ENCODE measurements at regions not wholly inside any gene's neighbourhood (a gene's known extent, or its start where the extent isn't known, plus 50 kb on each side); places are given as distances from the start of the nearest gene placed in this dataset.
"Not testable (repeated sequence)": the region's sequence is repeated elsewhere in the genome, so short reads cannot be mapped to it uniquely, and the experiment has no call there.

GRCh38 chr12:92058664-92059063 lies 87.0 kb downstream of the BTG1 start:
- no peak overlapping the region for H3K9ac ChIP-seq (ENCODE audit: low read length)
- no peak overlapping the region for H3K27ac ChIP-seq (ENCODE audit: low read length)
- H3K36me3 ChIP-seq (ENCODE audit: control insufficient read depth, low read depth, low read length) = no peaks in the 10 kb centered on the region
- H3K9me3 ChIP-seq (ENCODE audit: control insufficient read depth, low read depth, low read length) = no peaks in the 10 kb centered on the region
- H3K4me1 ChIP-seq (ENCODE audit: control insufficient read depth, low read depth, low read length) = peaks cover 10% of the 10 kb centered on the region
- H3K4me3 ChIP-seq (ENCODE audit: low read length) = no peak overlapping the region
- no peaks in the 10 kb centered on the region for H3K27me3 ChIP-seq (ENCODE audit: control insufficient read depth, insufficient read depth, low read length)

DNA sequence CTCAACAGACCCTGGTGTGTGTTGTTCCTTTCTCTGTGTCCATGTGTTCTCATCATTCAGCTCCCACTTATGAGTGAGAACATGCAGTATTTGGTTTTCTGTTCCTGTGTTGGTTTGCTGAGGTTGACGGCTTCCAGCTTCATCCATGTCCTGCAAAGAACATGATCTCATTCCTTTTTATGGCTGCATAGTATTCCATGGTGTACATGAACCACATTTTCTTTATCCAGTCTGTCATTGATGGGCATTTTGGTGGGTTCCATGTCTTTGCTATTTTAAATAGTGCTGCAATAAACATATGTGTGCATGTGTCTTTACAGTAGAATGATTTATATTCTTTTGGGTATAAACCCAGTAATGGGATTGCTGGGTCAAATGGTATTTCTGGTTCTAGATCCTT lies 88.9 kb downstream of the BTG1 start:
- H3K9ac ChIP-seq (ENCODE audit: low read length); H3K36me3 ChIP-seq (ENCODE audit: control insufficient read depth, low read depth, low read length); H3K4me1 ChIP-seq (ENCODE audit: control insufficient read depth, low read depth, low read length): not testable (repeated sequence)

GRCh38 chr12:92056290-92056689 lies 89.4 kb downstream of the BTG1 start:
- no peak overlapping the region for H3K9ac ChIP-seq (ENCODE audit: low read length)
- no peaks in the 10 kb centered on the region for H3K9me3 ChIP-seq (ENCODE audit: control insufficient read depth, low read depth, low read length)
- no peaks in the 10 kb centered on the region for H3K27me3 ChIP-seq (ENCODE audit: control insufficient read depth, insufficient read depth, low read length)
- no peaks in the 10 kb centered on the region for H3K36me3 ChIP-seq (ENCODE audit: control insufficient read depth, low read depth, low read length)
- H3K27ac ChIP-seq (ENCODE audit: low read length) = no peak overlapping the region
- no peaks in the 10 kb centered on the region for H3K4me1 ChIP-seq (ENCODE audit: control insufficient read depth, low read depth, low read length)
- H3K4me3 ChIP-seq (ENCODE audit: low read length) = no peak overlapping the region

More for the DNA sequence above, 88.9 kb downstream of the BTG1 start:
- not testable (repeated sequence) for H3K4me3 ChIP-seq (ENCODE audit: low read length); H3K27ac ChIP-seq (ENCODE audit: low read length); H3K9me3 ChIP-seq (ENCODE audit: control insufficient read depth, low read depth, low read length); H3K27me3 ChIP-seq (ENCODE audit: control insufficient read depth, insufficient read depth, low read length)

DNA sequence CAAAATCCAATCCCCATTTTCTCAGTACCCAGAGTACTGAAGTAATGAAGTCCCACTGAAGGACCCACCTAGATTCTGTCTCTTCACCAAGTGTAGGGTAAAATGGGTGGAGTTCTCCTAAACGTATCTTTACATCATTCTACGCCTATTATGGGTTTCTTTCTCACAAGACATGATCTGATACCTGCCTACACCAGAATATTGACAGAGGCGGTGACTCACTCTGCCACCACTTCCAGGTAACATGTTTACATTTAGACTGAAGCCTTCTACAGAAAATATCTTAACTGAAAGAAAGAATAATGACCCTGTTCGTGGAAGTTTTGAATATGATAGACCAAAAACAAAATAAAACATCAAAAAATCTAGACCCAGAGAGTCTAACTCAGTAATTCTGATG lies 89.8 kb downstream of the BTG1 start:
- no peak overlapping the region for H3K27ac ChIP-seq (ENCODE audit: low read length)
- no peaks in the 10 kb centered on the region for H3K36me3 ChIP-seq (ENCODE audit: control insufficient read depth, low read depth, low read length)
- H3K4me1 ChIP-seq (ENCODE audit: control insufficient read depth, low read depth, low read length) = no peaks in the 10 kb centered on the region
- H3K4me3 ChIP-seq (ENCODE audit: low read length) = no peak overlapping the region
- no peaks in the 10 kb centered on the region for H3K27me3 ChIP-seq (ENCODE audit: control insufficient read depth, insufficient read depth, low read length)
- H3K9me3 ChIP-seq (ENCODE audit: control insufficient read depth, low read depth, low read length) = no peaks in the 10 kb centered on the region
- H3K9ac ChIP-seq (ENCODE audit: low read length) = no peak overlapping the region

- H3K4me1 ChIP-seq (ENCODE audit: control insufficient read depth, low read depth, low read length) = peaks cover 3% of the 10 kb centered on the region
- no peak overlapping the region for H3K27ac ChIP-seq (ENCODE audit: low read length)
- H3K9me3 ChIP-seq (ENCODE audit: control insufficient read depth, low read depth, low read length) = no peaks in the 10 kb centered on the region
- H3K27me3 ChIP-seq (ENCODE audit: control insufficient read depth, insufficient read depth, low read length) = no peaks in the 10 kb centered on the region
- no peaks in the 10 kb centered on the region for H3K36me3 ChIP-seq (ENCODE audit: control insufficient read depth, low read depth, low read length)
- H3K9ac ChIP-seq (ENCODE audit: low read length) = no peak overlapping the region
- H3K4me3 ChIP-seq (ENCODE audit: low read length) = no peak overlapping the region
Measured at GRCh38 chr12:92051441-92051840, 94.2 kb downstream of the BTG1 start.

DNA sequence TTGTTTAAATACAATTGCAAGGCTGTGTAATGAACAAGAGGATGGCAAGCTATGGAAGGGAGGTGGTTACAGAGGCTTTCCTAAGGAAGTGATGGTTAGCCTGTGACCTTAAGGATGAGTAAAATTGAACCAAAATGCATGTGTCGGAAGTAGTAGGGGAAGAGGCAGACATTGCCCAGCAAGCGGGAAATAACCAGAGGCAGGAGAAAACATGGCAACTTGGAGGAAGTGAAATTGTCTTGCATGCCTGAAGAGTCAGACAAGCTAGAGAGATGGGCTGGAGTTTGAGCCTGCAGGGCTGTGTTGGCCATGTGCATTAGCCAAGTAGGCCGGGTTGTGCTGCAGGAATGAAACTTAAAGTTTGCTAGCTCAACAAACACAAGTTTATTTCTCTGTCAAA lies 96.2 kb downstream of the BTG1 start:
- H3K27me3 ChIP-seq (ENCODE audit: control insufficient read depth, insufficient read depth, low read length) = no peaks in the 10 kb centered on the region
- no peaks in the 10 kb centered on the region for H3K36me3 ChIP-seq (ENCODE audit: control insufficient read depth, low read depth, low read length)
- H3K9ac ChIP-seq (ENCODE audit: low read length) = no peak overlapping the region
- peaks cover 3% of the 10 kb centered on the region for H3K4me1 ChIP-seq (ENCODE audit: control insufficient read depth, low read depth, low read length)
- H3K27ac ChIP-seq (ENCODE audit: low read length) = no peak overlapping the region
- H3K4me3 ChIP-seq (ENCODE audit: low read length) = no peak overlapping the region
- H3K9me3 ChIP-seq (ENCODE audit: control insufficient read depth, low read depth, low read length) = no peaks in the 10 kb centered on the region

GRCh38 chr12:92047393-92047826 lies 98.2 kb downstream of the BTG1 start:
- Histone ChIP-seq H3K9me3 (ENCODE audit: control insufficient read depth, low read depth, low read length) (no peaks in the 10 kb centered on the region), H3K27ac (ENCODE audit: low read length) (no peak overlapping the region), H3K27me3 (ENCODE audit: control insufficient read depth, insufficient read depth, low read length) (no peaks in the 10 kb centered on the region), H3K36me3 (ENCODE audit: control insufficient read depth, low read depth, low read length) (no peaks in the 10 kb centered on the region), H3K4me3 (ENCODE audit: low read length) (no peak overlapping the region), H3K9ac (ENCODE audit: low read length) (no peak overlapping the region), H3K4me1 (ENCODE audit: control insufficient read depth, low read depth, low read length) (peaks cover 3% of the 10 kb centered on the region)

DNA sequence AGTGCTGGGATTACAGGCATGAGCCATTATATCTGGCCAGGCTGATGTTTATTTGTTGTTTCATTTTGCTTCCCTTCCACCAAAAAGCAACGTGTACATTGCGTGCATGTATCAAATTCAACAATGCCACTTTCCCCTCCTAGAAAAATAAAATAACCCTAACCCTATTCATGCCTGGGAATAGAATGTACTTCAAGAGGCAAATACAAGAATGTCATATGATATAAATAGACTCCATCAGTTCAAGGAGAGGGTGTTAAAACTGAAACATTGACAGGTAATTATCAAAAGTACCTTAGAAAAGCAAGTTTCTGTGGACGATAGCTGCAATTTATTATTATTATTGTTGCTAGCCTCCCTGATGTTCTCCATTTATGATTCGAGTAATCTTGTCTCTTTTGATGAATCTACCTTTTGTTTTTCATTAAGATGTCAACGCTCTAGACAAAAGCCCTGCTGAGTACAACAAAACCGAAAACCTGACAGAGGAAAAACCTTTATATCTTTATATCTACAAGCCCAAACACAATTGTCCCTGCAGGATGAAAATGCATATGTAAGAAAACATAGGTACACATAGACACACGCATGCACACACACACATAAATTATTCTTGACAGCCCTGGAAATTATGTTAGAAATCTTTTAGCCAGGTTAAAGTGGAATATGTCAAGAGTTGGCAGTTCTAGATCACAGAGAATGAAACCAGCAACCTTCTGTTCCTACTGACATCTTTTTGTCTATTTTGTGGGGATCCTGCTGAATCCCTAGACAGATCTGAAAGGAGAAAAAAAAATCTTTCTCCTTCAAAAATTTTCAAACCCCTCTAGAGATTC lies 98.9 kb downstream of the BTG1 start:
- Histone ChIP-seq H3K9me3 (ENCODE audit: control insufficient read depth, low read depth, low read length) (no peaks in the 10 kb centered on the region), H3K27ac (ENCODE audit: low read length) (no peak overlapping the region), H3K27me3 (ENCODE audit: control insufficient read depth, insufficient read depth, low read length) (no peaks in the 10 kb centered on the region), H3K9ac (ENCODE audit: low read length) (no peak overlapping the region), H3K4me1 (ENCODE audit: control insufficient read depth, low read depth, low read length) (peaks cover 3% of the 10 kb centered on the region), H3K4me3 (ENCODE audit: low read length) (no peak overlapping the region), H3K36me3 (ENCODE audit: control insufficient read depth, low read depth, low read length) (no peaks in the 10 kb centered on the region)

DNA sequence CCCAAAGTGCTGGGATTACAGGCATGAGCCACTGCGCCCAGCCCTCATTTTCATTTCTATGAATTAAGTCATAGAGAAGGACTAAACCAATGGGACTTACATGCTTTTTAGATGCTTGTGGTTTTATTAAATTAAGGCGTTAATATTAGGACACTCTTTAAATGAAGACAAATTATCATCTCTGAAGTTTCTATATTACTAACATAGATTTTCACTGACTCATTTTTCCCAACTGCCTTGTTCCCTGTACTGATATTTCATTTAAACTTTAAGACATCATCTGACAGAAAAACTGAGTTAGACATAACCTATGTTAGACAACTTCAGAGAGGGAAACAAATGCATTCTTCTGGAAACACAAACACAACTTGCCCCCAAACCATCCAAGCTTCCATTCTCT lies 99.8 kb downstream of the BTG1 start:
- Histone ChIP-seq H3K27me3 (ENCODE audit: control insufficient read depth, insufficient read depth, low read length) (no peaks in the 10 kb centered on the region), H3K9me3 (ENCODE audit: control insufficient read depth, low read depth, low read length) (no peaks in the 10 kb centered on the region), H3K27ac (ENCODE audit: low read length) (no peak overlapping the region), H3K9ac (ENCODE audit: low read length) (no peak overlapping the region), H3K4me1 (ENCODE audit: control insufficient read depth, low read depth, low read length) (peaks cover 5% of the 10 kb centered on the region), H3K36me3 (ENCODE audit: control insufficient read depth, low read depth, low read length) (no peaks in the 10 kb centered on the region), H3K4me3 (ENCODE audit: low read length) (no peak overlapping the region)

DNA sequence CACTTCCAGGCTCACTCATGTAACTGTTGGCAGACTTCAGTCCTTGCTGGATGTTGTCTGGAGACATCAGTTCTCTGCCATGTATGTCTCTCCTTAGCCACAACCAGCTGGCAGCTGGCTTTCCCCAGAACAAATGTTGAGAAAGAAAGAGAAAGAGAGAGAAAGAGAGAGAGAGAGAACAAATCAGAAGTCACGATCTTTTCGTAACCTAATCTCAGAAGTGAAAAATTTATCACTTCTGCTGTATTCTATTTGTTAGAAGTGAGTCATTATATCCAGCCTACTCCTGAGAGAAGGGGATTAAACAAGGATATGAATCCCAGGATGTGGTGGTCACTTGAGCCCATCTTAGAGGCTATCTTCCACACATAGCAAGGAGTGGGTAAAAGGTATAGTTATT lies 101.2 kb downstream of the BTG1 start:
- H3K4me1 ChIP-seq (ENCODE audit: control insufficient read depth, low read depth, low read length) = peaks cover 7% of the 10 kb centered on the region
- H3K27ac ChIP-seq (ENCODE audit: low read length) = no peak overlapping the region
- H3K9me3 ChIP-seq (ENCODE audit: control insufficient read depth, low read depth, low read length) = no peaks in the 10 kb centered on the region
- H3K36me3 ChIP-seq (ENCODE audit: control insufficient read depth, low read depth, low read length) = no peaks in the 10 kb centered on the region
- H3K9ac ChIP-seq (ENCODE audit: low read length) = no peak overlapping the region
- H3K4me3 ChIP-seq (ENCODE audit: low read length) = no peak overlapping the region
- H3K27me3 ChIP-seq (ENCODE audit: control insufficient read depth, insufficient read depth, low read length) = no peaks in the 10 kb centered on the region

DNA sequence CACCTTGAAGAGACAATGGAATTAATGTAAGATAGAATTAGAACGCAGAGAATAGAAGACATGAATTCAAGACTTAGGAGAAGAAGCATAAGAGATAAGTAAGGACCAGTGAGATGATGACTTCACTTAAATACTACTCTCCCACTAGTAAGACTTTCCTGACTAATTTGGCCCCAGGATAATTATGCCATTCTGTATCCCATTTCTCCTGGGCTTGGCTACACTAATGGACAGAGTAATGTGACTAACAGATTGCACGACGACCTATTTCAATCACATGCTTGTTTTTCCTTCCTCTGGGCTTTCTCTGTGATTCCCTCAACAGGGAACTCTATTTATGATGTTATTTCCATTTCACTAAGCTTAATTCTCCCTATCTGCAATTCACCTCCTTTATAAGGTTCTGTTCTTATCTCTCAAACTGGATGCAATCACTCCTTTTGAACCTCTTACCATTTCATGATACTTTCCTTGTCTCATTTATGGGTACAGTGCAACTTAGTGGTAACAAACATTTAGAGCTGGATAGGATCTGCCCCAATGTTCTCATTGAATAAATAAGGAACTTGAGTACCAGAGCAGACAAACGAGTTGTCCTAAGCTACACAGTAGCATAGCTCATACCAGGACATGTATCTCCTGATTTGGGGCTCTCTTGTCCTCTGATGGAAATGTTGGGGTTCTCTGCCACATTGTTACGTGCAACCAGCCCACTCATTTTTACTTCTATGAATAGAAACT lies 102.7 kb downstream of the BTG1 start:
- peaks cover 18% of the 10 kb centered on the region for H3K4me1 ChIP-seq (ENCODE audit: control insufficient read depth, low read depth, low read length)

GRCh38 chr12:92041742-92042141 lies 103.9 kb downstream of the BTG1 start:
- no peak overlapping the region for H3K9ac ChIP-seq (ENCODE audit: low read length)
- H3K9me3 ChIP-seq (ENCODE audit: control insufficient read depth, low read depth, low read length) = no peaks in the 10 kb centered on the region
- H3K4me1 ChIP-seq (ENCODE audit: control insufficient read depth, low read depth, low read length) = peaks cover 17% of the 10 kb centered on the region
- no peaks in the 10 kb centered on the region for H3K27me3 ChIP-seq (ENCODE audit: control insufficient read depth, insufficient read depth, low read length)
- H3K36me3 ChIP-seq (ENCODE audit: control insufficient read depth, low read depth, low read length) = no peaks in the 10 kb centered on the region
- H3K4me3 ChIP-seq (ENCODE audit: low read length) = no peak overlapping the region
- H3K27ac ChIP-seq (ENCODE audit: low read length) = no peak overlapping the region

More for the DNA sequence above, 102.7 kb downstream of the BTG1 start:
- Histone ChIP-seq H3K36me3 (ENCODE audit: control insufficient read depth, low read depth, low read length) (no peaks in the 10 kb centered on the region), H3K9ac (ENCODE audit: low read length) (no peak overlapping the region), H3K4me3 (ENCODE audit: low read length) (no peak overlapping the region), H3K9me3 (ENCODE audit: control insufficient read depth, low read depth, low read length) (no peaks in the 10 kb centered on the region), H3K27ac (ENCODE audit: low read length) (no peak overlapping the region), H3K27me3 (ENCODE audit: control insufficient read depth, insufficient read depth, low read length) (no peaks in the 10 kb centered on the region)
